ENCODE measurements at regions not wholly inside any gene's neighbourhood (a gene's known extent, or its start where the extent isn't known, plus 50 kb on each side); places are given as distances from the start of the nearest gene placed in this dataset.
"Not testable (repeated sequence)": the region's sequence is repeated elsewhere in the genome, so short reads cannot be mapped to it uniquely, and the experiment has no call there.

GRCh38 chr3:157865352-157866000 is 240.7 kb downstream of the SHOX2 start:
- in situ Hi-C loops (cut with MboI; ENCODE audit: low pct_unique_long_range_greater_than_20kb, low sequenced_read_pairs), result no loop called here
- DNase-seq, result peak; percentile 62

GRCh38 chr3:157861076-157861765 is 245.0 kb downstream of the SHOX2 start:
- in situ Hi-C loops (cut with MboI; ENCODE audit: low pct_unique_long_range_greater_than_20kb, low sequenced_read_pairs), result no loop called here
- no peak for DNase-seq

GRCh38 chr3:157859541-157859940 is 246.7 kb downstream of the SHOX2 start:
- in situ Hi-C loops (cut with MboI; ENCODE audit: low pct_unique_long_range_greater_than_20kb, low sequenced_read_pairs), result no loop called here
- no peak for DNase-seq

GRCh38 chr3:157858821-157859220 is 247.4 kb downstream of the SHOX2 start:
- in situ Hi-C loops (cut with MboI; ENCODE audit: low pct_unique_long_range_greater_than_20kb, low sequenced_read_pairs), result no loop called here
- DNase-seq, result no peak

GRCh38 chr3:157857440-157857839 is 248.8 kb downstream of the SHOX2 start:
- in situ Hi-C loops (cut with MboI; ENCODE audit: low pct_unique_long_range_greater_than_20kb, low sequenced_read_pairs), result no loop called here
- no peak for DNase-seq

GRCh38 chr3:157856078-157856939 is 249.9 kb downstream of the SHOX2 start:
- DNase-seq, result no peak
- in situ Hi-C loops (cut with MboI; ENCODE audit: low pct_unique_long_range_greater_than_20kb, low sequenced_read_pairs), result no loop called here

GRCh38 chr3:157845839-157846238 is 260.4 kb downstream of the SHOX2 start:
- in situ Hi-C loops (cut with MboI; ENCODE audit: low pct_unique_long_range_greater_than_20kb, low sequenced_read_pairs); DNase-seq: not testable (repeated sequence)

- in situ Hi-C loops (cut with MboI; ENCODE audit: low pct_unique_long_range_greater_than_20kb, low sequenced_read_pairs), result no loop called here
- DNase-seq, result no peak
Observed at GRCh38 chr3:157844800-157845565, 261.2 kb downstream of the SHOX2 start.

GRCh38 chr3:157844216-157844615 is 262.0 kb downstream of the SHOX2 start:
- DNase-seq, result no peak
- in situ Hi-C loops (cut with MboI; ENCODE audit: low pct_unique_long_range_greater_than_20kb, low sequenced_read_pairs), result no loop called here

GRCh38 chr3:157841029-157841428 is 265.2 kb downstream of the SHOX2 start:
- in situ Hi-C loops (cut with MboI; ENCODE audit: low pct_unique_long_range_greater_than_20kb, low sequenced_read_pairs), result no loop called here
- no peak for DNase-seq

- no peak for DNase-seq
- in situ Hi-C loops (cut with MboI; ENCODE audit: low pct_unique_long_range_greater_than_20kb, low sequenced_read_pairs), result no loop called here
Observed at GRCh38 chr3:157840564-157840963, 265.7 kb downstream of the SHOX2 start.

- in situ Hi-C loops (cut with MboI; ENCODE audit: low pct_unique_long_range_greater_than_20kb, low sequenced_read_pairs), result no loop called here
- DNase-seq, result no peak
Observed at GRCh38 chr3:157838457-157838856, 267.8 kb downstream of the SHOX2 start.

- no peak for DNase-seq
- in situ Hi-C loops (cut with MboI; ENCODE audit: low pct_unique_long_range_greater_than_20kb, low sequenced_read_pairs), result no loop called here
Observed at GRCh38 chr3:157837336-157837735, 268.9 kb downstream of the SHOX2 start.

GRCh38 chr3:157836022-157836421 is 270.2 kb downstream of the SHOX2 start:
- no peak for DNase-seq
- in situ Hi-C loops (cut with MboI; ENCODE audit: low pct_unique_long_range_greater_than_20kb, low sequenced_read_pairs), result no loop called here

- DNase-seq, result no peak
- in situ Hi-C loops (cut with MboI; ENCODE audit: low pct_unique_long_range_greater_than_20kb, low sequenced_read_pairs), result no loop called here
Observed at GRCh38 chr3:157832588-157832987, 273.6 kb downstream of the SHOX2 start.

GRCh38 chr3:157830556-157831236 is 275.5 kb downstream of the SHOX2 start:
- in situ Hi-C loops (cut with MboI; ENCODE audit: low pct_unique_long_range_greater_than_20kb, low sequenced_read_pairs), result no loop called here
- DNase-seq, result no peak

GRCh38 chr3:157829786-157830185 is 276.4 kb downstream of the SHOX2 start:
- in situ Hi-C loops (cut with MboI; ENCODE audit: low pct_unique_long_range_greater_than_20kb, low sequenced_read_pairs), result no loop called here
- DNase-seq, result no peak

GRCh38 chr3:157824281-157824680 is 281.9 kb downstream of the SHOX2 start:
- in situ Hi-C loops (cut with MboI; ENCODE audit: low pct_unique_long_range_greater_than_20kb, low sequenced_read_pairs), result no loop called here
- DNase-seq, result no peak

GRCh38 chr3:157823050-157823449 is 283.2 kb downstream of the SHOX2 start:
- no peak for DNase-seq
- in situ Hi-C loops (cut with MboI; ENCODE audit: low pct_unique_long_range_greater_than_20kb, low sequenced_read_pairs), result no loop called here

Data from KBM-7 (cell line).